Hematopoietic multipotent progenitor cell treated with erythropoietin and hydrocortisone succinate and interleukin-3 and kit ligand, for 15 days (in vitro differentiated cells): ENCODE measurements at regions not wholly inside any gene's neighbourhood (a gene's known extent, or its start where the extent isn't known, plus 50 kb on each side); places are given as distances from the start of the nearest gene placed in this dataset.
"Not testable (repeated sequence)": the region's sequence is repeated elsewhere in the genome, so short reads cannot be mapped to it uniquely, and the experiment has no call there.

ENCODE experiments used
- DNase-seq: peaks from one replicate; pipeline ENCODE4 v3.0.0-alpha.2; 2015; ENCODE audit warnings: low spot score

GRCh38 chr21:16117331-16117730, 387.5 kb downstream of the USP25 start:
- DNase-seq, result no peak

DNA sequence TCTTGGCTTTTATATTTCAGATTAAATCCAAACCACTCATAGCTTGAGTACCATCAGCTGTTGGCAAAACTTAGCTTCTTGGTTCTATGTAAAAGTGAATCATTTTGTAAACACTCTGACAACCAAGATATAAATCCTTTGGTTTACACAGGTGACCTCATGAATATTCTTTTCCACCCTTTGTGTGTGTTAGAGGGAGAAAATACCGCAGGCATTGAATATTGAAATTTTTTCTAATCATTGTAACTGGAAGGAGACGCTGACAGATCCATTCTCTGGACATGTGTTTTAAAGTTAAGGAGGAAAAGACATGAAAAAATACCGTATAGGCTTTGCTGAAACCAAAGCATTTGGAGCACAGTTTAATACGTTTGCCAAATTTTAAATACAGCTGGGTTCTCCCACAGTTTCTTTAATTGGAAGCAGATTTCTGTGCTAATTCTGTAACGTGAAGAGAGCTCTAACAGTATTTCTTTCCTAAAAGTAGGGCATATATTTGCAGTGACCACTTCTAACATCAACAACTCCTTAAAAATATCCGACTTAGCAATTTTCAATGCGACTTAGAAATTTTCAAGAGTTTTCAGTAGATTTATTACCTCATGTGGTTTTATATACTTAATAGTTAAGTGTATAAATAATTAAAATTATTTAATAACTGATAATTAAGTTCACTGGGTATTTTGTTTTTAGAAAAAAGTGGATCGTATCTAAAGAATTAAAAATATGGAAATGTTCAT, 388.2 kb downstream of the USP25 start:
- DNase-seq, result no peak

DNA sequence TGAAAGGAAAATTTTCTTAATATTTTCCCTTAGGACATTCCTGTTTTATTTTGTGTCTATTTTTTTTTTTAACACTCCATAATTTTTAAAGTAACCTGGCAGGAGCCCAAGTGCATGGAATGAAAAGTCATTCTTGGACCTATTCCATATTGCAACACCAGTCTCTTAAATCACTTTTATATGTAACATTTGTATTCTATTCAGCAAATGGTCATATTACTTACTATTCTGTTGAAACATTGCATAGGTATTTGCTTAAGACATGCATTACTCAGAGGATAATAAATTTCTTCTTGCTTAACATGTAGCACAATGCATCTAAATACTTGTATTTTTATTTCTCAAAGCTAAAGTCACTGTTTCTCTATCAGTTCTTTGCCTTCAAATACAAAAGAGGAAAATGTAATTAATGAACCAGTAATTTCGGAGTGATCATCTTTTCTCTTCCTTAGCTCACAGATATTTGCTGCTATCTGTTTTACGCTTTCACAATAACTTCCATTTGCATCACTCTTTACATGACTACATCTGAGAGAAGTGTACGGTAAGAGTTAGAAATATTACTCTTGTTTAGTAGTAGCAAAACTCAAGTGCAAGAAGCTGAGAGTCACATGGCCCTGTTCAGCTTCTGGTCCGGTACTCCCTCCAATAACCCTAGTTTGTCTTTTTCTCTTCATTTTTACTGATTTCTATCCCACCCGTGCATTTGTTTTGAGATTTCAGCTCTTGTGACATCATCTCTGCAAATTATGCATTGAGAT, 394.8 kb downstream of the USP25 start:
- no peak for DNase-seq

- DNase-seq, result no peak
These were observed 395.5 kb downstream of the USP25 start for GRCh38 chr21:16125274-16125673.

DNA sequence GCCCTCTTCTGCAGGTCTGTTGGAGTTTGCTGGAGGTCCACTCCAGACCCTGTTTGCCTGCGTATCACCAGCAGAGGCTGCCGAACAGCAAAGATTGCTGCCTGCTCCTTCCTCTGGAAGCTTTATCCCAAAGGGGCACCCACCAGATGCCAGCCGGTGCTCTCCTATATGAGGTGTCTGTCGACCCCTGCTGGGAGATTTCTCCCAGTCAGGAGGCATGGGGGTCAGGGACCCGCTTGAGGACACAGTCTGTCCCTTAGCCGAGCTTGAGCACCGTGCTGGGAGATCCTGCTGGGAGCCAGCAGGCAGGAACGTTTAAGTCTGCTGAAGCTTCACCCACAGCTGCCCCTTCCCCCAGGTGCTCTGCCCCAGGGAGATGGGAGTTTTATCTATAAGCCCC, 402.7 kb downstream of the USP25 start:
- not testable (repeated sequence) for DNase-seq

GRCh38 chr21:16133248-16133647, 403.5 kb downstream of the USP25 start:
- DNase-seq, result no peak

- no peak for DNase-seq
These were observed 404.4 kb downstream of the USP25 start for GRCh38 chr21:16134134-16134533.

- no peak for DNase-seq
These were observed 407.3 kb downstream of the USP25 start for GRCh38 chr21:16137106-16137505.

- no peak for DNase-seq
These were observed 415.3 kb downstream of the USP25 start for GRCh38 chr21:16145052-16145451.

DNA sequence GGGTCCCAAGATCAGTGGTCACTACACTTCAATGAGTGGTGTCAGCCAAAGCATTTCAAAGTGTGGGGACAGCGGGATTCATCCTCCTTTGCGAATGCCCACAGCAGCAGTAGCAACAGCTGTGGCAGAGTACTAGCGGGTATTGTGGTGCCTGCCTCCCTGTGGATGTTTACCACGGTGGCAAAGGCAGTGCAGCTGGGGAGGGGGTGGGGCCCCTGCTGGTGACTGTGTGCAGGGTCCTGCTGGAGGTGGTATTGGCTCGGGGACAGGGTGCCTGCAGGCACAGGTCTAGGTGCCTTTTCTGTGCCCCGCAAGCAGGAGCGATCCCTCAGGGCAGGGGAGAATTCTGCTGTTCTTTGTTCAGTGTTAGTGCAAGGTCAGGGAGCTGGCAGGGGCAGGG, 415.7 kb downstream of the USP25 start:
- no peak for DNase-seq

DNA sequence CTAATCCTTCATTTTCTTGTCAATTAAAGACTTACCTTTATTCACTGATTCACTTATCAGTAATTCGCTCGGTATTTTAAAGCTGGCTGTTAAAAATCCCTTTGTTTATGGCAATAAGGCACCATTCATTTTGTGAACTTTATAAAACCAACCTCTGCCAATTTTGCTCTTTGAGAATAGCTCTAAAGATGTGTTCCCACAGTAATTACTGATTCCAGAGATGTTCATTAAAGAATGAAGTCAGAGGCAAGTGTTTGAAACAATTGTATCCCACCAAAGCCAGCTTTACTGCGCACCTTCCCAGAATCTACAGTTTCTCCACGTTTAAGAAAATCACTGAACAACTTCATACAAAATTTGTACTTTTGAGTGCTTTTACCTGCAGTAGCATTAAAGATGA, 424.5 kb downstream of the USP25 start:
- no peak for DNase-seq

- DNase-seq, result no peak
These were observed 425.3 kb downstream of the USP25 start for GRCh38 chr21:16154951-16155635.

DNA sequence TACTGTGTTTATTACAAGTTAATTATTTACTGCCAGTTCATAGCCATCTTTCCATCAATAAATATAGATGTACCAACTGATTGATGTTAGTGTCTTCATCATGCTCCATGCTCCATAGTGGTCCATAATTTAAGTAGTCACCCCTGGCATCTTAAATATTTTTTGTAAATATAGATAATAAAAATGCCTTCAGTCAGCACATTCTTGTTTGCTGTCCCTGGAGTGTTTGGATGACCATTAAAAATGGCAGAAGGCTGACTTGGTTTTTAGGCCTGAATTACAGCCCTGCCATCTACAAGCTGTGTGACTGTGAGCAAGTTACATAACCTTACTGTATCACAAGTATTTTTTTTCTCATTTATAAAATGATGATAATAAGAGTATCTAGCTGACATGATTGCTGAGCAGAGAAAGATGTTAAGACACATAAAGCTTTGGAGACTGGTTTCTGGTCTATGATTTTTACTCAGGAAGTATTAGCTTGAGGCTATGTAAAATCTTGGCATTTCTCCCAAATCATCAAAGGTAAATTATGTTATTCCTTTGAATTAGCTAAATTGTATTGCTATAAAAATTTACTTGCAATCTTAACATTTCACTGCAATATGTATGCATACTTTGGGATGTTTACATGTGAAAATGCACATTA, 427.2 kb downstream of the USP25 start:
- no peak for DNase-seq

GRCh38 chr21:16159213-16159970, 429.6 kb downstream of the USP25 start:
- DNase-seq, result no peak

GRCh38 chr21:16159971-16160350, 430.2 kb downstream of the USP25 start:
- DNase-seq, result no peak

GRCh38 chr21:16162953-16163352, 433.2 kb downstream of the USP25 start:
- no peak for DNase-seq

DNA sequence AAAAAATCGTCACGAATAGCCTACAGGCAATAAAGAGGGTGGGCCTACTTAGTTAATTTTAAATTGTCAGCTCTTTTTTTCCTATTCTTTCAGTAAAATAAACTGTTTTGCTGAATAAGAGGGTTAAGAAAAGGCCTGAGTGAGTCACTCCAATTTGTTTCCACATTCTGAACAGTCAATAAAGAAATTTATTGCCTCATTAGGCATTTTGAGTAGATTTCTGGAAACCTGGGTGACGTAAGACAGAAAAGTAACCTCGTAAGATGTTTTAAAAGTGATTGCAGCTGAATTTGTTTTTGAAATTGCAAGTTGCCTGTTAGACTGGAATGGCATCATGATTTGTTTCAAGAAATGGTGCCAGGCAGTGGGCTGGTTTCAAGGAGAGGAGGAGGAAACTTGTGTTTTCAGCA, 439.3 kb downstream of the USP25 start:
- DNase-seq, result no peak

- no peak for DNase-seq
These were observed 440.0 kb downstream of the USP25 start for GRCh38 chr21:16169779-16170178.

GRCh38 chr21:16176570-16176969, 446.8 kb downstream of the USP25 start:
- no peak for DNase-seq

DNA sequence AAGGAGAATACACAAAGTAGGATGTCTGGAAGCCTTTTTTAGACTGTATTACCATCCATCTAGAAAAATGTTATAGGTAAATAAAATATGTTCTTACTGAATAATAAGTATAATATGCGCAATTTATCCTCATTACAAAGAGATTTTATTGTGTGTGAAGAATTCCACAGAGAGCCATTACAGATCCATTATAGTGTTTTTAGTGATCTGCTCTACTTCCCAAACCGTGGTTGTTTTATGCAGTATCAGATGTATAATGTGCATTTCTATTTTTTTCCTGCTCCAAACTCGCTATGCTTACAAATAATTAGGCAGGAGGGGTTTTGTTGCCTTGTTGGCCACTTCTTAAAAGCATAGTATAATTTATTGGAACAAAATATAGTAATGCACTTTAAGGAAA, 447.8 kb downstream of the USP25 start:
- DNase-seq, result no peak

GRCh38 chr21:16179773-16180172, 450.0 kb downstream of the USP25 start:
- DNase-seq, result no peak

DNA sequence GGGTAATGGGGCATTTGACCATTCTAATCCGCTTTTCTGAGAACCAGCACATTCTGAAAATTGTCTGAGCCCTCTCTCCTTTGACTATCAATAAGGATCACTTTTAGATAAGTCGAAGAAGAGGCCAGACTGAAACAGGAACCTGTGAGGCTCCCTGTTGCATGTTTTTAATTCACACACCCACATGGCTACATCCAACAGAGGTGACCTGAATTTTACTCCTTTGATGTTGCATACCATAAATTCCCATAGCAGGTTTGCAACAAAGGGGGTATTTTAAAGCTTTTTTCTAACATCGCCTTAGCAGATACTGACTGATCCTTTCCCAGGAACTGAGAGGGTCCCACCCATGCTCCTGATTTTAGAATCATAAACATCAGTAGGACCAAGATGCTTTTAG, 450.8 kb downstream of the USP25 start:
- DNase-seq, result no peak
